PC-3 (cell line): ENCODE measurements at regions not wholly inside any gene's neighbourhood (a gene's known extent, or its start where the extent isn't known, plus 50 kb on each side); places are given as distances from the start of the nearest gene placed in this dataset.

Source experiments
- EZH2 ChIP-seq: fragments of 300-600 bp; sonication (generic); IDR thresholded peaks from one replicate; pipeline ENCODE4 v1.6.1; 2017; ENCODE audit warnings: antibody characterized with exemption, mild to moderate bottlenecking, low read length; ENCODE audit not compliant: unreplicated experiment
- EZH2phosphoT487 ChIP-seq: fragments of 300-600 bp; sonication (generic); IDR thresholded peaks from 2 replicates; pipeline ENCODE4 v1.6.1; 2018; ENCODE audit warnings: mild to moderate bottlenecking, antibody characterized with exemption, low read length, borderline replicate concordance
- TF ChIP-seq, protein P1 (sequence below): fragments of 300-600 bp; sonication (generic); conservative IDR thresholded peaks from 2 replicates; pipeline ENCODE4 v1.5.1; 2017; ENCODE audit warnings: antibody characterized with exemption, low read depth, mild to moderate bottlenecking, low read length

DNA sequence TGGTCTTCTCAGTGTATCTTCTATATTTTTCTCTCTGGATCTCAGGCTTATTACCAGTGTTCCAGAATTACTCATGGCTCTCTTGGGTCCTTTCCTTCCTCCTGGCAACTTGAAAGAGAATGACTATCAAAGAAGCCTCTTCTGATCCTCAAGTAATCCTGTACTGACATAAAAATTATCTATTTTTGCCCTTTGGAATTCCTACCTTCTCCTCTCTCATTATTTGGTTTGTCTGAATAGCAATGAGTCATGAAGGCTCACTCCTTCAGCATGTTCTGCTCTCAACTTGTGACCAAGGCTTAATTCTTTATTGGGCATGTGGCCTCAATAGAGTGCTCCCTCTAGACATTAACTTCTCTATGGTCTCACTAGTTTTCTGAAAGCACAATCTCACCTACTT lies 553.6 kb upstream of the ATP2B1 start:
- TF ChIP-seq, protein P1, sequence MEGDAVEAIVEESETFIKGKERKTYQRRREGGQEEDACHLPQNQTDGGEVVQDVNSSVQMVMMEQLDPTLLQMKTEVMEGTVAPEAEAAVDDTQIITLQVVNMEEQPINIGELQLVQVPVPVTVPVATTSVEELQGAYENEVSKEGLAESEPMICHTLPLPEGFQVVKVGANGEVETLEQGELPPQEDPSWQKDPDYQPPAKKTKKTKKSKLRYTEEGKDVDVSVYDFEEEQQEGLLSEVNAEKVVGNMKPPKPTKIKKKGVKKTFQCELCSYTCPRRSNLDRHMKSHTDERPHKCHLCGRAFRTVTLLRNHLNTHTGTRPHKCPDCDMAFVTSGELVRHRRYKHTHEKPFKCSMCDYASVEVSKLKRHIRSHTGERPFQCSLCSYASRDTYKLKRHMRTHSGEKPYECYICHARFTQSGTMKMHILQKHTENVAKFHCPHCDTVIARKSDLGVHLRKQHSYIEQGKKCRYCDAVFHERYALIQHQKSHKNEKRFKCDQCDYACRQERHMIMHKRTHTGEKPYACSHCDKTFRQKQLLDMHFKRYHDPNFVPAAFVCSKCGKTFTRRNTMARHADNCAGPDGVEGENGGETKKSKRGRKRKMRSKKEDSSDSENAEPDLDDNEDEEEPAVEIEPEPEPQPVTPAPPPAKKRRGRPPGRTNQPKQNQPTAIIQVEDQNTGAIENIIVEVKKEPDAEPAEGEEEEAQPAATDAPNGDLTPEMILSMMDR, result no peak
- TF ChIP-seq EZH2 (no peak), EZH2phosphoT487 (no peak)
